ENCODE measurements at regions not wholly inside any gene's neighbourhood (a gene's known extent, or its start where the extent isn't known, plus 50 kb on each side); places are given as distances from the start of the nearest gene placed in this dataset.

DNA sequence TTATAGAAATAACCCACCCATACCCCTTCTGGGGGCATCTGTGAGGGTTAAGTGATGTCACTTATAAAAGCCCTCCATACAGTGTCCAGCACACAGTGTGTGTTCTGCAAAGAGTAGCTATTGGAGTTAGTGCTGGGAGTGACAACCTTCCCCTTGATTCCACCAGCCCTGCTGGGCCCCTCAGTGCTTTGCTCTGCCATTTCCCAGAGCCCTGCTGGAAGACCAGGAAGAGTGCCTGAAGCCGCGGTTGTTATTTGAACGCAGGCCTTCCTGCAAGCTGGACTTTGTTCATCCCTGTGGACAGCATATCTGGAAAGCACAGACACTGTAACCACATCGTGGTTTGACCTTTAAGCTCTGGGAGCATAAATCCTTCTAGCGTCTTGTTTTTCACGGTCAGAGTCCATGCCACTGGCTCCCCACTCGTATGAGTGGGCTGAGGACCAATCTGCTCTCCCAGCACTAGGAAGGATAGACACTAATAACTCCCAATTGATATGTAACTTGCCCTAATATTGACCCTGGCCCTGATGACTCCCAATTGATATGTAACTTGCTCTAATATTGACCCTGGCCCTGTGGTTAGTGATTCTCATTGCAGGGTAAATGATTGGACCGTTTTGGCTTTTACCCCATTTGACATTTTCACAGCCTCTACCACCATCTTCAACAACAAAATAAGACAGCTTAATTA is 297.1 kb upstream of the MAF start:
- no peaks in the 10 kb centered on the region for H3K27me3 ChIP-seq
- H3K27ac ChIP-seq = peak overlapping the region in 3 of 4 donors; percentile 32 to 79 (median 77)
- DNase-seq = peak in 2 of 3 donors; percentile 61 to 79
- no peak overlapping the region for H3K4me3 ChIP-seq
- no peaks in the 10 kb centered on the region for H3K9me3 ChIP-seq
- H3K4me1 ChIP-seq = peaks cover 0 to 29% (median 3%) of the 10 kb centered on the region in 4 donors
- no peak for TF ChIP-seq POLR2A (IDR thresholded peaks at IDR 0.05)
- TF ChIP-seq, protein P1, sequence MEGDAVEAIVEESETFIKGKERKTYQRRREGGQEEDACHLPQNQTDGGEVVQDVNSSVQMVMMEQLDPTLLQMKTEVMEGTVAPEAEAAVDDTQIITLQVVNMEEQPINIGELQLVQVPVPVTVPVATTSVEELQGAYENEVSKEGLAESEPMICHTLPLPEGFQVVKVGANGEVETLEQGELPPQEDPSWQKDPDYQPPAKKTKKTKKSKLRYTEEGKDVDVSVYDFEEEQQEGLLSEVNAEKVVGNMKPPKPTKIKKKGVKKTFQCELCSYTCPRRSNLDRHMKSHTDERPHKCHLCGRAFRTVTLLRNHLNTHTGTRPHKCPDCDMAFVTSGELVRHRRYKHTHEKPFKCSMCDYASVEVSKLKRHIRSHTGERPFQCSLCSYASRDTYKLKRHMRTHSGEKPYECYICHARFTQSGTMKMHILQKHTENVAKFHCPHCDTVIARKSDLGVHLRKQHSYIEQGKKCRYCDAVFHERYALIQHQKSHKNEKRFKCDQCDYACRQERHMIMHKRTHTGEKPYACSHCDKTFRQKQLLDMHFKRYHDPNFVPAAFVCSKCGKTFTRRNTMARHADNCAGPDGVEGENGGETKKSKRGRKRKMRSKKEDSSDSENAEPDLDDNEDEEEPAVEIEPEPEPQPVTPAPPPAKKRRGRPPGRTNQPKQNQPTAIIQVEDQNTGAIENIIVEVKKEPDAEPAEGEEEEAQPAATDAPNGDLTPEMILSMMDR (IDR thresholded peaks at IDR 0.05) = peak in 2 of 6 experiments; percentile 31 to 35
- H3K36me3 ChIP-seq = no peaks in the 10 kb centered on the region

DNA sequence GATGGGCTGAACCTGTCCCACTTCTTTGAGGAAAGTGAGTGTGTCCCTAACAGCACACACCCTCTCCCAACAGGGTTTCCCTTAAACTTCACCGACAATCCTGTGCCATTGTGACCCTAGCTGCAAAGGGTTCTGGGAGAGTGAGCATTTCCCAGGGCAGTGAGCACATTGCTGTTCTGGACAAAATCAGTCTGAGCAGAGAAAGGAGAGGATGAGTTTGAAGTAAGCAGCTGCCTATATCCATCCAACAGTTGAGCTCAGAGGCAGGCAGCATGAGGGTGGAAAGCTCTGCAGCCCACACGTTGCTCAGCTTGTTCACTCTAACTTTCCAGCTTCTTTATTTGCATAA is 296.5 kb upstream of the MAF start:
- Histone ChIP-seq H3K4me1 (peaks cover 0 to 29% (median 3%) of the 10 kb centered on the region in 4 donors), H3K9me3 (no peaks in the 10 kb centered on the region), H3K27ac (peak overlapping the region in 3 of 4 donors; percentile 32 to 79 (median 77)), H3K36me3 (no peaks in the 10 kb centered on the region), H3K27me3 (no peaks in the 10 kb centered on the region), H3K4me3 (no peak overlapping the region)
- no peak for DNase-seq
- TF ChIP-seq, protein P1 (IDR thresholded peaks at IDR 0.05) = no peak
- no peak for TF ChIP-seq POLR2A (IDR thresholded peaks at IDR 0.05)

DNA sequence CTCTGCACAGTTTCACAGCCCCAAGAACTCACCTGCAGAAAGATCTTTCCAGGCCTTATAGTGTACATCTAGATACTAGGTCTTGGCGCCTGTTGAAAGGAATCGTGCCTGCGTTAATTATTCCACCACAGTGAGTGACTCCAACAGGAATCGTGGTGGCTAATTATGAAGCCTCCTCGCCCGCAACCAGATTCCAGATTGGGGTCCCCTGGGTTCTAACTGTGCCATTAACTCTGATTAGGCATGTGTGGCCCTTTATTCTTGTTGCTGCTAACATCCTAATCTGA is 295.3 kb upstream of the MAF start:
- Histone ChIP-seq H3K9me3 (no peaks in the 10 kb centered on the region), H3K4me3 (no peak overlapping the region), H3K27me3 (no peaks in the 10 kb centered on the region), H3K36me3 (no peaks in the 10 kb centered on the region), H3K4me1 (peaks cover 0 to 29% (median 3%) of the 10 kb centered on the region in 4 donors), H3K27ac (no peak overlapping the region)
- TF ChIP-seq, protein P1 (IDR thresholded peaks at IDR 0.05) = no peak
- TF ChIP-seq POLR2A (IDR thresholded peaks at IDR 0.05) = no peak
- DNase-seq = no peak

DNA sequence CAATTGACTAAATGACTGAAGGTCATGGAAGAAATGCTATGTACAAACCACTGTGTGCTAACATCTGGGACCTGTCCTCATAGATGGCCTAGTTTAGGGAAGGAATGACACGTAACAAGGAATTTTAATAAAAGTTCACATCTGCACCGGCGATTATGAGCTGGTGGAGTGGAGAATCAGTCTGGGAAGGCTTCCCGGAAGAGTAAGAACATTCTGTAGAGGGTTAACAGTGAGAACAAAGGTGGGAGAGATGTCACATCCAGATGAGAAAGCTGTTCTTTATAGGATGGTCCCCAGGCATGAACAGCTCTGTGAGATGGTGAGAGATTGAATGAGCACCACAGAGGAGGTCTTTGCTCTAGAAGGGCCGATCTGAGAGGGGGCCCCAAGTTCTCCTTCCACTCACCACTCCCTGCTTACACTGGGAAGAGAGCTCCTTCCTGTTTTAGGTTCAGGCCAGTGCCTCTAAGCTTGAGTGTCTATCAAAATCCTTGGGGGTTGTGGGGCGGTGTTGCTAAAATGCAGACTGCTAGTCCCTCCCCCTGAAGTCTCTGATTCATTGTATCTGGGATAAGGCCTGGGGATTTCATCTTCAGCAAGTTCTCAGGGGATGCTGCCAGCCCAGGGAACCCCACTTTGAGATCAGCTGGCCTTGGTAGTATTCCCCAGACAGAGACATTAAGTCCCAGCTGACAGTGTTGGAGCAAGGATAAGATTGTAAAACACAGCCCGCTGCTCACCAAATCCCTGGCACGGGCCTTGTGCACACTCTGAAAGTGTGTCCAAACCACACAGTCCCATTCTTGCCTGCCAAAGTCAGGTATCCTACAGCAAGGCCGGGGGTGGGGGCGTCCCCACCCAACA is 294.7 kb upstream of the MAF start:
- Histone ChIP-seq H3K36me3 (no peaks in the 10 kb centered on the region), H3K4me3 (no peak overlapping the region), H3K9me3 (no peaks in the 10 kb centered on the region), H3K27me3 (no peaks in the 10 kb centered on the region), H3K4me1 (peaks cover 0 to 26% (median 3%) of the 10 kb centered on the region in 4 donors), H3K27ac (no peak overlapping the region)
- no peak for DNase-seq
- TF ChIP-seq POLR2A (IDR thresholded peaks at IDR 0.05) = no peak
- TF ChIP-seq, protein P1 (IDR thresholded peaks at IDR 0.05) = no peak

DNA sequence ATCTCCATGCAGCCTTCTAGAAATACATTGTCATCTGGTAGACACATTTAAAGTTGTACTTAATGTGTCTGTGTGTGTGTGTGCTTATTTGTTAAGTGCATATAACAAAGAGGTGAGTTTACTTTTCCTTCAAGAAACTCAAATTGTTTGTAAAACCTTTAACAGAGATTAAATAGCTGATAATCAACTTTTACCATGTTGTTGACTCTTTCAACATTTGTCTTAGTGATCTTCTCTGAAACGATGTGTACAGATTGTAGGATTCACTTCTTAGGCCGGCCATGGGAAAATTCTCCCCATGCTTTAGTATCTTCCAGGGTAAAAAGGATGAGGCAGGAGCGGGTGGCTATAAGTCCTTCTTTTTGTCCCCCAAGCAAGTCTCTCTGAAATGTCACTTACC is 292.9 kb upstream of the MAF start:
- H3K4me1 ChIP-seq = peaks cover 0 to 15% (median 3%) of the 10 kb centered on the region in 4 donors
- H3K27ac ChIP-seq = no peak overlapping the region
- TF ChIP-seq POLR2A (IDR thresholded peaks at IDR 0.05) = no peak
- TF ChIP-seq, protein P1 (IDR thresholded peaks at IDR 0.05) = no peak
- no peaks in the 10 kb centered on the region for H3K27me3 ChIP-seq
- no peaks in the 10 kb centered on the region for H3K36me3 ChIP-seq
- H3K9me3 ChIP-seq = no peaks in the 10 kb centered on the region
- H3K4me3 ChIP-seq = no peak overlapping the region
- no peak for DNase-seq

All from Peyer's patch (tissue), 4 donors.